T-helper 2 cell treated with Interferon-gamma antibody and Interleukin-4, amounts not matched to agents 100 ng/mL and 5 ng/mL, for 36 hours (primary cell): ENCODE measurements at regions not wholly inside any gene's neighbourhood (a gene's known extent, or its start where the extent isn't known, plus 50 kb on each side); places are given as distances from the start of the nearest gene placed in this dataset.

ENCODE experiments used
- intact Hi-C: fragments of 100-400 bp; cut with micrococcal nuclease; formaldehyde crosslinking; loops from one replicate; pipeline ENCODE4 v1.15.1; 2023

- intact Hi-C loops = no loop called here
These were observed 227.4 kb downstream of the MAN2A1 start for GRCh38 chr5:109917154-109917546.

- intact Hi-C loops = no loop called here
These were observed 228.2 kb downstream of the MAN2A1 start for GRCh38 chr5:109917966-109918365.

- intact Hi-C loops = no loop called here
These were observed 231.0 kb downstream of the MAN2A1 start for GRCh38 chr5:109920736-109921135.

GRCh38 chr5:109921735-109922380, 232.1 kb downstream of the MAN2A1 start:
- intact Hi-C loops = no loop called here

GRCh38 chr5:109922381-109922995, 232.8 kb downstream of the MAN2A1 start:
- intact Hi-C loops = no loop called here

- intact Hi-C loops = no loop called here
These were observed 233.5 kb downstream of the MAN2A1 start for GRCh38 chr5:109923205-109923604.

GRCh38 chr5:109924237-109925107, 234.7 kb downstream of the MAN2A1 start:
- intact Hi-C loops = no loop called here

- intact Hi-C loops = no loop called here
These were observed 237.9 kb downstream of the MAN2A1 start for GRCh38 chr5:109927639-109928038.

- intact Hi-C loops = no loop called here
These were observed 238.3 kb downstream of the MAN2A1 start for GRCh38 chr5:109928046-109928445.

- intact Hi-C loops = no loop called here
These were observed 239.1 kb downstream of the MAN2A1 start for GRCh38 chr5:109928811-109929210.

- intact Hi-C loops = no loop called here
These were observed 239.6 kb downstream of the MAN2A1 start for GRCh38 chr5:109929376-109929775.

GRCh38 chr5:109929911-109930310, 240.2 kb downstream of the MAN2A1 start:
- intact Hi-C loops = no loop called here

- intact Hi-C loops = no loop called here
These were observed 241.5 kb downstream of the MAN2A1 start for GRCh38 chr5:109931049-109931780.

- intact Hi-C loops = no loop called here
These were observed 246.2 kb downstream of the MAN2A1 start for GRCh38 chr5:109935833-109936490.

GRCh38 chr5:109936996-109937395, 247.3 kb downstream of the MAN2A1 start:
- intact Hi-C loops = no loop called here

GRCh38 chr5:109937951-109938350, 248.2 kb downstream of the MAN2A1 start:
- intact Hi-C loops = no loop called here

- intact Hi-C loops = no loop called here
These were observed 248.7 kb downstream of the MAN2A1 start for GRCh38 chr5:109938453-109938852.

- intact Hi-C loops = no loop called here
These were observed 249.5 kb downstream of the MAN2A1 start for GRCh38 chr5:109939116-109939682.

- intact Hi-C loops = no loop called here
These were observed 252.9 kb downstream of the MAN2A1 start for GRCh38 chr5:109942646-109943045.

GRCh38 chr5:109943701-109944235, 254.0 kb downstream of the MAN2A1 start:
- intact Hi-C loops = no loop called here
